ENCODE measurements at regions not wholly inside any gene's neighbourhood (a gene's known extent, or its start where the extent isn't known, plus 50 kb on each side); places are given as distances from the start of the nearest gene placed in this dataset.

- Histone ChIP-seq H3K4me3 (no peak overlapping the region), H3K9ac (ENCODE audit: insufficient read depth in 1 of 2, low read length in 2 of 2) (no peak overlapping the region), H3K36me3 (ENCODE audit: control insufficient read depth in 4 of 4, insufficient read depth in 4 of 4, low read length in 4 of 4) (no peaks in the 10 kb centered on the region), H3K4me1 (ENCODE audit: control insufficient read depth in 5 of 5, insufficient read depth in 5 of 5, low read length in 5 of 5) (peaks cover 0 to 6% (median 0%) of the 10 kb centered on the region in 5 donors), H3K27me3 (ENCODE audit: control insufficient read depth in 3 of 3, insufficient read depth in 3 of 3, low read length in 2 of 3) (no peaks in the 10 kb centered on the region), H3K9me3 (ENCODE audit: control insufficient read depth in 4 of 4, insufficient read depth in 3 of 4, low read length in 3 of 4) (peaks cover 0 to 5% (median 3%) of the 10 kb centered on the region in 4 donors), H3K27ac (ENCODE audit: low read depth in 1 of 2, low read length in 1 of 2) (no peak overlapping the region)
- ATAC-seq (ENCODE audit: insufficient read depth, low FRiP score) (no peak), DNase-seq (no peak)
- TF ChIP-seq CTCF (IDR thresholded peaks at IDR 0.05; ENCODE audit: control extremely low read depth, extremely low read depth), result no peak
Observed at GRCh38 chr4:126238013-126238412, 923.3 kb downstream of the FAT4 start.

GRCh38 chr4:126241634-126242033 is 926.9 kb downstream of the FAT4 start:
- H3K4me3 ChIP-seq, result no peak overlapping the region
- H3K4me1 ChIP-seq (ENCODE audit: control insufficient read depth in 5 of 5, insufficient read depth in 5 of 5, low read length in 5 of 5), result peaks cover 0 to 6% (median 0%) of the 10 kb centered on the region in 5 donors
- H3K9me3 ChIP-seq (ENCODE audit: control insufficient read depth in 4 of 4, insufficient read depth in 3 of 4, low read length in 3 of 4), result no peaks in the 10 kb centered on the region
- no peak overlapping the region for H3K9ac ChIP-seq (ENCODE audit: insufficient read depth in 1 of 2, low read length in 2 of 2)
- TF ChIP-seq CTCF (IDR thresholded peaks at IDR 0.05; ENCODE audit: control extremely low read depth, extremely low read depth), result no peak
- ATAC-seq (ENCODE audit: insufficient read depth, low FRiP score) (no peak), DNase-seq (no peak)
- no peaks in the 10 kb centered on the region for H3K36me3 ChIP-seq (ENCODE audit: control insufficient read depth in 4 of 4, insufficient read depth in 4 of 4, low read length in 4 of 4)
- 83 to 93% methylated on average over 2 of the region's 2 CpGs for WGBS, 2 donors
- no peak overlapping the region for H3K27ac ChIP-seq (ENCODE audit: low read depth in 1 of 2, low read length in 1 of 2)
- no peaks in the 10 kb centered on the region for H3K27me3 ChIP-seq (ENCODE audit: control insufficient read depth in 3 of 3, insufficient read depth in 3 of 3, low read length in 2 of 3)

GRCh38 chr4:126242679-126243390 is 928.1 kb downstream of the FAT4 start:
- Histone ChIP-seq H3K9me3 (ENCODE audit: control insufficient read depth in 4 of 4, insufficient read depth in 3 of 4, low read length in 3 of 4) (no peaks in the 10 kb centered on the region), H3K4me3 (no peak overlapping the region), H3K36me3 (ENCODE audit: control insufficient read depth in 4 of 4, insufficient read depth in 4 of 4, low read length in 4 of 4) (no peaks in the 10 kb centered on the region), H3K27me3 (ENCODE audit: control insufficient read depth in 3 of 3, insufficient read depth in 3 of 3, low read length in 2 of 3) (no peaks in the 10 kb centered on the region), H3K27ac (ENCODE audit: low read depth in 1 of 2, low read length in 1 of 2) (peak overlapping the region in 1 of 2 donors; percentile 10), H3K9ac (ENCODE audit: insufficient read depth in 1 of 2, low read length in 2 of 2) (no peak overlapping the region), H3K4me1 (ENCODE audit: control insufficient read depth in 5 of 5, insufficient read depth in 5 of 5, low read length in 5 of 5) (peaks cover 0 to 6% (median 0%) of the 10 kb centered on the region in 5 donors)
- no peak for TF ChIP-seq CTCF (IDR thresholded peaks at IDR 0.05; ENCODE audit: control extremely low read depth, extremely low read depth)
- 62 to 68% methylated on average over 7 of the region's 7 CpGs for WGBS, 2 donors
- peak; percentile 63 to 85 (median 79) for DNase-seq
- ATAC-seq (ENCODE audit: insufficient read depth, low FRiP score), result no peak

DNA sequence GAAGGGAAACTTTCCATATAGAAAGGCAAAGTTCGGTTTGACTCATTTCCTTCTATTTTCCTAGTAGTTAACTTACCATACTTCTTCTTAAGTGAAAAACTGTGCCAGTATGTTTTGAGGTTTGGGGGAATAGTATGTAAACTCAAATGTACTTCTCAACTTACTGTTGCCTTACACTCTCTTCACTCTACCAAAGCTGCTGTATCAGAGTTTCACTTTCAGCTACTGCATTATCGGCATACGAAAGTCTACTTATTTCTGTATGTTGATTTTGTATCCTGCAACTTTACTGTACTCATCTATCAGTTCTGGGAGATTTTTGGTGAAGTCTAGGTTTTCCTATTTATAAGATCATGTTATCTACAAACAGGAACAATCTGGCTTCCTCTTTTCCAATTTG is 932.7 kb downstream of the FAT4 start:
- Histone ChIP-seq H3K9ac (ENCODE audit: insufficient read depth in 1 of 2, low read length in 2 of 2) (no peak overlapping the region), H3K4me3 (no peak overlapping the region), H3K27me3 (ENCODE audit: control insufficient read depth in 3 of 3, insufficient read depth in 3 of 3, low read length in 2 of 3) (no peaks in the 10 kb centered on the region), H3K27ac (ENCODE audit: low read depth in 1 of 2, low read length in 1 of 2) (no peak overlapping the region), H3K4me1 (ENCODE audit: control insufficient read depth in 5 of 5, insufficient read depth in 5 of 5, low read length in 5 of 5) (peaks cover 0 to 5% (median 0%) of the 10 kb centered on the region in 5 donors), H3K9me3 (ENCODE audit: control insufficient read depth in 4 of 4, insufficient read depth in 3 of 4, low read length in 3 of 4) (no peaks in the 10 kb centered on the region), H3K36me3 (ENCODE audit: control insufficient read depth in 4 of 4, insufficient read depth in 4 of 4, low read length in 4 of 4) (no peaks in the 10 kb centered on the region)
- 80 to 82% methylated on average over 3 of the region's 3 CpGs for WGBS, 2 donors
- DNase-seq (no peak), ATAC-seq (ENCODE audit: insufficient read depth, low FRiP score) (no peak)
- TF ChIP-seq CTCF (IDR thresholded peaks at IDR 0.05; ENCODE audit: control extremely low read depth, extremely low read depth), result no peak

Measured in lung (tissue), 11 donors.